HCT116 (cell line): ENCODE measurements at regions not wholly inside any gene's neighbourhood (a gene's known extent, or its start where the extent isn't known, plus 50 kb on each side); places are given as distances from the start of the nearest gene placed in this dataset.

Experiments used
- ATAC-seq: fragments of 200-7000 bp; cut with Tn5 transposase; 2 replicates; pipeline ENCODE4 v1.9.1; 2020; ENCODE audit warnings: mild to moderate bottlenecking, moderate library complexity
- BruUV-seq: library from RNA; stranded (reverse); fragments of 400-500 nt; replicated peaks from 2 replicates; lab custom pipeline; 2021; lab: Mats Ljungman, UMichigan
- CTCF ChIA-PET: fragments of 300-600 bp; sonication (Branson Sonifier 250); formaldehyde crosslinking; loops from one replicate; lab custom pipeline; 2021; ENCODE audit warnings: antibody characterized with exemption; lab: Charles Lee
- POLR2A ChIA-PET: fragments of 300-600, 350-600 bp; sonication (Branson Sonifier 250); formaldehyde crosslinking; loops from one replicate; lab custom pipeline; 2021; ENCODE audit warnings: antibody characterized with exemption; lab: Charles Lee
- RAD21 ChIA-PET, 2 experiments: fragments of 300-600 bp; sonication (Branson Sonifier 250); formaldehyde crosslinking; loops; one replicate each; lab custom pipeline; 2023; ENCODE audit warnings: low total read pairs in 2 of 2; ENCODE audit not compliant: uncharacterized antibody in 2 of 2, unreplicated experiment in 2 of 2, low non-redundant PET in 1 of 2; lab: Charles Lee
- DNase-seq: peaks from one replicate; pipeline ENCODE4 v3.0.0-alpha.2; 2010; ENCODE audit warnings: low read depth, low spot score
- H2AFZ ChIP-seq: fragments of 200-600 bp; shearing (Covaris generic), sonication (generic); 2 replicates; pipeline ENCODE4 v1.6.1; 2017; ENCODE audit warnings: low read depth, mixed run types, mixed read lengths, antibody characterized with exemption, low read length; ENCODE audit not compliant: poor library complexity, severe bottlenecking
- H3K27ac ChIP-seq: 2 replicates; pipeline ENCODE4 v1.5.1; 2012; ENCODE audit warnings: low read depth, low read length
- H3K27me3 ChIP-seq: fragments of 200-600 bp; sonication (generic); 2 replicates; pipeline ENCODE4 v1.6.1; 2016; ENCODE audit warnings: mixed run types, low read length, mixed read lengths; ENCODE audit not compliant: insufficient read depth
- H3K36me3 ChIP-seq, 2 experiments: fragments of 200-500 bp in 1 of 2; fragments of 200-600 bp in 1 of 2; sonication (Bioruptor generic) in 1 of 2; sonication (generic) in 1 of 2; 2 replicates each; pipeline versions ENCODE4 v1.5.1 to v1.6.1; 2014 to 2016; ENCODE audit warnings: low read length in 2 of 2, inconsistent platforms in 1 of 2, mixed read lengths in 1 of 2, mixed run types in 1 of 2; ENCODE audit not compliant: insufficient read depth in 2 of 2, control insufficient read depth in 1 of 2
- H3K4me1 ChIP-seq, 2 experiments: fragments of 200-600 bp in 1 of 2; sonication (generic) in 1 of 2; 2 replicates each; pipeline versions ENCODE4 v1.5.1 to v1.6.1; 2012 to 2017; ENCODE audit warnings: low read length in 2 of 2, inconsistent platforms in 1 of 2, mild to moderate bottlenecking in 1 of 2, mixed read lengths in 1 of 2, mixed run types in 1 of 2, moderate library complexity in 1 of 2; ENCODE audit not compliant: insufficient read depth in 2 of 2, control insufficient read depth in 1 of 2
- H3K4me2 ChIP-seq: fragments of 200-600 bp; sonication (generic); 2 replicates; pipeline ENCODE4 v1.6.1; 2017; ENCODE audit warnings: mixed run types, low read length, mixed read lengths
- H3K4me3 ChIP-seq, 2 experiments: fragments of 200-600 bp in 1 of 2; sonication (generic) in 1 of 2; replicated peaks in 1 of 2; 2 replicates each; pipeline ENCODE4 v1.5.1; 2011 to 2016; ENCODE audit warnings: low read length in 2 of 2, control low read depth in 1 of 2, low read depth in 1 of 2, mild to moderate bottlenecking in 1 of 2, mixed read lengths in 1 of 2, mixed run types in 1 of 2
- H3K79me2 ChIP-seq: fragments of 200-600 bp; sonication (generic); 2 replicates; pipeline ENCODE4 v1.6.1; 2017; ENCODE audit warnings: mild to moderate bottlenecking, mixed run types, low read length, moderate library complexity, mixed read lengths; ENCODE audit not compliant: insufficient read depth
- H3K9ac ChIP-seq: fragments of 200-600 bp; sonication (generic); 2 replicates; pipeline ENCODE4 v1.6.1; 2016; ENCODE audit warnings: low read length, mixed read lengths
- H3K9me2 ChIP-seq: fragments of 200-600 bp; sonication (generic), shearing (Covaris generic); 2 replicates; pipeline ENCODE4 v1.6.1; 2017; ENCODE audit warnings: mixed run types, mild to moderate bottlenecking, moderate library complexity; ENCODE audit not compliant: insufficient read depth
- H3K9me3 ChIP-seq, 2 experiments: fragments of 200-500 bp in 1 of 2; fragments of 200-600 bp in 1 of 2; sonication (Bioruptor generic) in 1 of 2; sonication (generic) in 1 of 2; 2 replicates each; pipeline ENCODE4 v1.6.1; 2014 to 2017; ENCODE audit warnings: low read length in 2 of 2, mixed read lengths in 2 of 2, inconsistent platforms in 1 of 2, low read depth in 1 of 2, mild to moderate bottlenecking in 1 of 2, mixed run types in 1 of 2, moderate library complexity in 1 of 2; ENCODE audit not compliant: control insufficient read depth in 1 of 2, insufficient read depth in 1 of 2
- H4K20me1 ChIP-seq: fragments of 200-600 bp; sonication (generic), shearing (Covaris generic); 2 replicates; pipeline ENCODE4 v1.6.1; 2017; ENCODE audit warnings: mixed run types, mild to moderate bottlenecking, moderate library complexity; ENCODE audit not compliant: insufficient read depth
- CBX3 ChIP-seq: IDR thresholded peaks from 2 replicates; pipeline ENCODE4 v1.6.1; 2012; ENCODE audit warnings: low read depth
- CEBPB ChIP-seq: IDR thresholded peaks from 2 replicates; pipeline ENCODE4 v1.6.1; 2012; ENCODE audit warnings: low read depth
- EGR1 ChIP-seq: IDR thresholded peaks from 2 replicates; pipeline ENCODE4 v1.6.1; 2012; ENCODE audit warnings: low read depth
- ELF1 ChIP-seq: IDR thresholded peaks from 2 replicates; pipeline ENCODE4 v1.6.1; 2012; ENCODE audit warnings: low read depth, borderline replicate concordance
- EZH2 ChIP-seq: fragments of 200-600 bp; sonication (generic); IDR thresholded peaks from 2 replicates; pipeline ENCODE4 v1.6.1; 2017; ENCODE audit warnings: antibody characterized with exemption, mixed run types
- EZH2phosphoT487 ChIP-seq: fragments of 200-600 bp; IDR thresholded peaks from 2 replicates; pipeline ENCODE4 v1.6.1; 2018; ENCODE audit warnings: antibody characterized with exemption, borderline replicate concordance
- FOSL1 ChIP-seq: IDR thresholded peaks from 2 replicates; pipeline ENCODE4 v1.6.1; 2012; ENCODE audit warnings: low read depth
- JUND ChIP-seq: IDR thresholded peaks from 2 replicates; pipeline ENCODE4 v1.6.1; 2012
- MAX ChIP-seq: IDR thresholded peaks from 2 replicates; pipeline ENCODE4 v1.6.1; 2012
- POLR2AphosphoS5 ChIP-seq: IDR thresholded peaks from 2 replicates; pipeline ENCODE4 v1.6.1; 2011; ENCODE audit warnings: mild to moderate bottlenecking, low read depth, low read length, moderate library complexity
- RAD21 ChIP-seq: IDR thresholded peaks from 2 replicates; pipeline ENCODE4 v1.6.1; 2012; ENCODE audit warnings: low read depth, mild to moderate bottlenecking
- SIN3A ChIP-seq: IDR thresholded peaks from 2 replicates; pipeline ENCODE4 v1.6.1; 2012; ENCODE audit warnings: low read depth
- SP1 ChIP-seq: IDR thresholded peaks from 2 replicates; pipeline ENCODE4 v1.6.1; 2012; ENCODE audit warnings: low read depth
- SRF ChIP-seq: IDR thresholded peaks from 2 replicates; pipeline ENCODE4 v1.6.1; 2012; ENCODE audit warnings: low read depth
- TCF7L2 ChIP-seq: IDR thresholded peaks from 2 replicates; pipeline ENCODE4 v1.7.0; 2011; ENCODE audit warnings: borderline replicate concordance, inconsistent platforms; ENCODE audit not compliant: insufficient read depth, insufficient read length; ENCODE audit errors: extremely low read depth
- YY1 ChIP-seq: IDR thresholded peaks from 2 replicates; pipeline ENCODE4 v1.6.1; 2011; ENCODE audit warnings: low read length, low read depth, moderate library complexity, mild to moderate bottlenecking; ENCODE audit not compliant: insufficient replicate concordance; ENCODE audit errors: extremely low read depth
- ZFX ChIP-seq: fragments of 450-650 bp; IDR thresholded peaks from 2 replicates; pipeline ENCODE4 v1.6.1; 2017
- ZNF274 ChIP-seq: fragments of 200-500 bp; sonication (Bioruptor generic); IDR thresholded peaks from 2 replicates; pipeline ENCODE4 v1.6.1; 2014; ENCODE audit warnings: mild to moderate bottlenecking, low read depth, low read length, inconsistent platforms
- intact Hi-C: fragments of 100-400 bp; cut with micrococcal nuclease; formaldehyde crosslinking; loops from 2 replicates; pipeline ENCODE4 v1.10.0; 2022
- TF ChIP-seq, protein P1 (sequence below), 3 experiments: fragments of 200-600 bp in 1 of 3; sonication (generic) in 1 of 3; IDR thresholded peaks in 2 of 3; conservative IDR thresholded peaks in 1 of 3; 2 replicates each; pipeline ENCODE4 v1.5.1; 2012 to 2017; ENCODE audit warnings: low read depth in 2 of 3, low read length in 2 of 3, antibody characterized with exemption in 1 of 3, borderline replicate concordance in 1 of 3, control low read depth in 1 of 3, mild to moderate bottlenecking in 1 of 3, mixed read lengths in 1 of 3, mixed run types in 1 of 3, moderate library complexity in 1 of 3; ENCODE audit not compliant: insufficient read depth in 1 of 3

DNA sequence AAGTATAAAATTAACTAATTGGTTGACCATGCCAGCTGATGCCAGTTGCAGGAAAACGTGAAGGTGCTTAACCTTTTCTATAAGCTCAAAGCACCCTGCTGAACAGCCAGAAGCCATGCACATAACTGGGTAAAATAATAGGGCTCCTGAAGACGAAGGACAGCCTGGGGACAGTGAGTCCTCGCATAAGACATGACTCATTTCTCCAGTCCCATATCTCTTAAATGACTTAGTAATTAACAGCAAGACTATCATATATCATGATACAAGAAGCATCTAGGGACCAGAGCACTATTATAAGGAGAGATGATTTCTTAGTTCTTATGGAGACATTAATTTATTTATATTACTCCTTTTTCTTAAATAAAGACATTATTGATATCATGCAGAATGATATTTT, 100.5 kb upstream of the DOK6 start (continued):
- TF ChIP-seq ZNF274 (no peak), EZH2phosphoT487 (no peak), EZH2 (no peak), MAX (no peak), EGR1 (no peak), YY1 (no peak)

DNA sequence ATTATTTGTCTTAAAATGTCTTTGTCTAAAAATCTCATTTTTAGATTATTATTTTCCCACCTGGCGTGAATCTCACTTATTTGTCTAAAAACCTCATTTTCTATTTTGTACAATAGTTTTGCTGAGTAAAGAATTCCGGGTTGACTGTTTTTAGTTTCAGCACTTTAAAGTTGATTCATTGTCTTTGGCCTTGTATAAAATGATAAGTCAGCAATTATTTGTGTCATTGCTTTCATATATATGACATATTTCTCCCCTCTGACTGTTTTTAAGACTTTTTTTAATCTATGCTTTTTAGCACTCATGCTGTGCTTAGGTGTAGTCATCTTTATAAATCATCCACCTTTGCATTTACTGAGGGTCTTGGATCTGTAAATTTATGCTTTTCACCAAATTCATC, 92.1 kb upstream of the DOK6 start:
- BruUV-seq: no TSS peak
- ATAC-seq (no peak), DNase-seq (no peak)
- H4K20me1 ChIP-seq: no peaks in the 10 kb centered on the region
- TF ChIP-seq CBX3 (no peak), EGR1 (no peak), ZFX (no peak), ZNF274 (no peak), EZH2 (no peak), RAD21 (no peak), CEBPB (no peak), JUND (no peak), MAX (no peak), SRF (no peak), SP1 (no peak), POLR2AphosphoS5 (no peak), TCF7L2 (no peak), EZH2phosphoT487 (no peak), SIN3A (no peak), FOSL1 (no peak), ELF1 (no peak)
- TF ChIP-seq, protein P1, sequence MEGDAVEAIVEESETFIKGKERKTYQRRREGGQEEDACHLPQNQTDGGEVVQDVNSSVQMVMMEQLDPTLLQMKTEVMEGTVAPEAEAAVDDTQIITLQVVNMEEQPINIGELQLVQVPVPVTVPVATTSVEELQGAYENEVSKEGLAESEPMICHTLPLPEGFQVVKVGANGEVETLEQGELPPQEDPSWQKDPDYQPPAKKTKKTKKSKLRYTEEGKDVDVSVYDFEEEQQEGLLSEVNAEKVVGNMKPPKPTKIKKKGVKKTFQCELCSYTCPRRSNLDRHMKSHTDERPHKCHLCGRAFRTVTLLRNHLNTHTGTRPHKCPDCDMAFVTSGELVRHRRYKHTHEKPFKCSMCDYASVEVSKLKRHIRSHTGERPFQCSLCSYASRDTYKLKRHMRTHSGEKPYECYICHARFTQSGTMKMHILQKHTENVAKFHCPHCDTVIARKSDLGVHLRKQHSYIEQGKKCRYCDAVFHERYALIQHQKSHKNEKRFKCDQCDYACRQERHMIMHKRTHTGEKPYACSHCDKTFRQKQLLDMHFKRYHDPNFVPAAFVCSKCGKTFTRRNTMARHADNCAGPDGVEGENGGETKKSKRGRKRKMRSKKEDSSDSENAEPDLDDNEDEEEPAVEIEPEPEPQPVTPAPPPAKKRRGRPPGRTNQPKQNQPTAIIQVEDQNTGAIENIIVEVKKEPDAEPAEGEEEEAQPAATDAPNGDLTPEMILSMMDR (IDR thresholded peaks at IDR 0.05 in 2 of 3, conservative IDR thresholded peaks at IDR 0.05 in 1 of 3; ENCODE audit: borderline replicate concordance in 1 of 3, insufficient read depth in 1 of 3, low read depth in 2 of 3, low read length in 2 of 3): no peak
- no peaks in the 10 kb centered on the region for H3K27me3 ChIP-seq
- no peak overlapping the region for H3K4me3 ChIP-seq
- no peak overlapping the region for H3K27ac ChIP-seq
- ChIA-PET CTCF (no interaction called here), POLR2A (no interaction called here), RAD21 (no interaction called here)
- H3K79me2 ChIP-seq: no peaks in the 10 kb centered on the region
- H3K4me1 ChIP-seq: no peaks in the 10 kb centered on the region
- H3K36me3 ChIP-seq: no peaks in the 10 kb centered on the region
- H3K9me2 ChIP-seq: no peaks in the 10 kb centered on the region
- H3K9ac ChIP-seq: no peak overlapping the region
- intact Hi-C loops: no loop called here
- no peak overlapping the region for H2AFZ ChIP-seq
- H3K4me2 ChIP-seq: no peak overlapping the region
- H3K9me3 ChIP-seq: no peaks in the 10 kb centered on the region
